Tibial nerve (tissue), 4 donors: ENCODE measurements at regions not wholly inside any gene's neighbourhood (a gene's known extent, or its start where the extent isn't known, plus 50 kb on each side); places are given as distances from the start of the nearest gene placed in this dataset.

ENCODE experiments used
- CTCF ChIP-seq, 5 experiments: fragments of 200-600 bp in 3 of 5; fragments of 450-650 bp in 2 of 5; sonication (generic) in 3 of 5; IDR thresholded peaks; one replicate each; pipeline ENCODE4 v1.5.1; 2016 to 2019; ENCODE audit warnings: antibody characterized with exemption in 5 of 5, mild to moderate bottlenecking in 3 of 5, moderate library complexity in 2 of 5
- EP300 ChIP-seq, 2 donors: sonication (generic); formaldehyde crosslinking; IDR thresholded peaks; one replicate each; pipeline ENCODE4 v1.6.1; 2017; ENCODE audit warnings: antibody characterized with exemption in 2 of 2, mild to moderate bottlenecking in 1 of 2
- POLR2A ChIP-seq, 2 donors: fragments of 450-650 bp; IDR thresholded peaks; one replicate each; pipeline ENCODE4 v1.6.1; 2017; ENCODE audit warnings: antibody characterized with exemption in 2 of 2, mild to moderate bottlenecking in 2 of 2, moderate library complexity in 2 of 2

- TF ChIP-seq CTCF (IDR thresholded peaks at IDR 0.05): no peak
- TF ChIP-seq POLR2A (IDR thresholded peaks at IDR 0.05): no peak
- TF ChIP-seq EP300 (IDR thresholded peaks at IDR 0.05): no peak
Measured at GRCh38 chr3:65080432-65080831, 392.6 kb upstream of the ADAMTS9 start.
